K562 (cell line): ENCODE measurements at regions not wholly inside any gene's neighbourhood (a gene's known extent, or its start where the extent isn't known, plus 50 kb on each side); places are given as distances from the start of the nearest gene placed in this dataset.

Experiments used
- DPF2 ChIP-seq: fragments of 450-650 bp; IDR thresholded peaks from 2 replicates; pipeline ENCODE4 v1.6.1; 2016
- TF ChIP-seq, protein P1 (sequence below), 2 experiments: fragments of 450-650 bp; IDR thresholded peaks; 2 replicates each; pipeline ENCODE4 v1.6.1; 2018; ENCODE audit warnings: mild to moderate bottlenecking in 2 of 2, low read depth in 1 of 2; ENCODE audit not compliant: partially characterized antibody in 2 of 2

- TF ChIP-seq DPF2, result no peak
- TF ChIP-seq, protein P1, sequence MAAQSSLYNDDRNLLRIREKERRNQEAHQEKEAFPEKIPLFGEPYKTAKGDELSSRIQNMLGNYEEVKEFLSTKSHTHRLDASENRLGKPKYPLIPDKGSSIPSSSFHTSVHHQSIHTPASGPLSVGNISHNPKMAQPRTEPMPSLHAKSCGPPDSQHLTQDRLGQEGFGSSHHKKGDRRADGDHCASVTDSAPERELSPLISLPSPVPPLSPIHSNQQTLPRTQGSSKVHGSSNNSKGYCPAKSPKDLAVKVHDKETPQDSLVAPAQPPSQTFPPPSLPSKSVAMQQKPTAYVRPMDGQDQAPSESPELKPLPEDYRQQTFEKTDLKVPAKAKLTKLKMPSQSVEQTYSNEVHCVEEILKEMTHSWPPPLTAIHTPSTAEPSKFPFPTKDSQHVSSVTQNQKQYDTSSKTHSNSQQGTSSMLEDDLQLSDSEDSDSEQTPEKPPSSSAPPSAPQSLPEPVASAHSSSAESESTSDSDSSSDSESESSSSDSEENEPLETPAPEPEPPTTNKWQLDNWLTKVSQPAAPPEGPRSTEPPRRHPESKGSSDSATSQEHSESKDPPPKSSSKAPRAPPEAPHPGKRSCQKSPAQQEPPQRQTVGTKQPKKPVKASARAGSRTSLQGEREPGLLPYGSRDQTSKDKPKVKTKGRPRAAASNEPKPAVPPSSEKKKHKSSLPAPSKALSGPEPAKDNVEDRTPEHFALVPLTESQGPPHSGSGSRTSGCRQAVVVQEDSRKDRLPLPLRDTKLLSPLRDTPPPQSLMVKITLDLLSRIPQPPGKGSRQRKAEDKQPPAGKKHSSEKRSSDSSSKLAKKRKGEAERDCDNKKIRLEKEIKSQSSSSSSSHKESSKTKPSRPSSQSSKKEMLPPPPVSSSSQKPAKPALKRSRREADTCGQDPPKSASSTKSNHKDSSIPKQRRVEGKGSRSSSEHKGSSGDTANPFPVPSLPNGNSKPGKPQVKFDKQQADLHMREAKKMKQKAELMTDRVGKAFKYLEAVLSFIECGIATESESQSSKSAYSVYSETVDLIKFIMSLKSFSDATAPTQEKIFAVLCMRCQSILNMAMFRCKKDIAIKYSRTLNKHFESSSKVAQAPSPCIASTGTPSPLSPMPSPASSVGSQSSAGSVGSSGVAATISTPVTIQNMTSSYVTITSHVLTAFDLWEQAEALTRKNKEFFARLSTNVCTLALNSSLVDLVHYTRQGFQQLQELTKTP (IDR thresholded peaks at IDR 0.05; ENCODE audit: low read depth in 1 of 2, partially characterized antibody in 2 of 2), result no peak
These were observed 603.8 kb upstream of the PCDH7 start for GRCh38 chr4:30116401-30116800.
